Tibial nerve (tissue), 3 donors: ENCODE measurements at regions not wholly inside any gene's neighbourhood (a gene's known extent, or its start where the extent isn't known, plus 50 kb on each side); places are given as distances from the start of the nearest gene placed in this dataset.

ENCODE experiments used
- POLR2A ChIP-seq, 2 donors: fragments of 450-650 bp; IDR thresholded peaks; one replicate each; pipeline ENCODE4 v1.6.1; 2017; ENCODE audit warnings: antibody characterized with exemption in 2 of 2, mild to moderate bottlenecking in 2 of 2, moderate library complexity in 2 of 2
- TF ChIP-seq, protein P1 (sequence below), 5 experiments: fragments of 200-600 bp in 3 of 5; fragments of 450-650 bp in 2 of 5; sonication (generic) in 3 of 5; IDR thresholded peaks; one replicate each; pipeline ENCODE4 v1.5.1; 2016 to 2019; ENCODE audit warnings: antibody characterized with exemption in 5 of 5, mild to moderate bottlenecking in 3 of 5, moderate library complexity in 2 of 5

DNA sequence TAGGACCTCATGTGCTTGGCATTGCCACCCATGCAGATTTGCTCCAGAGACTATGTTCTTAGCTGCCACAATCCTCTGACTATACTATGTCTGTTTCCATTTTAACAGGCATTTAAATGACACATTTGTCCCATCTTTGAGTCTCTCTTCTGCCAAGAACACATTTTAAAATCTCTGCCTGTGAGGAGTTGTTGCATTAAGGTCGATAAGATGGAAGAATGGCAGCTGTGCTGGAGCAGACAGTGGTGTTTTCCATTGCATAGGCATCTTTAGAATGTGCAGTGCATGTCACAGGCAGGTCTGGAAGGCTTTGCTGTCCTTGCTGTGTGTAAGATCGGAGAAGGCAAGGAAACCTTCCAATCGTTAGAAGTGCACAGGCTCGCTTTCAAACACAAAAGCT lies 70.9 kb upstream of the CELF2 start:
- TF ChIP-seq, protein P1, sequence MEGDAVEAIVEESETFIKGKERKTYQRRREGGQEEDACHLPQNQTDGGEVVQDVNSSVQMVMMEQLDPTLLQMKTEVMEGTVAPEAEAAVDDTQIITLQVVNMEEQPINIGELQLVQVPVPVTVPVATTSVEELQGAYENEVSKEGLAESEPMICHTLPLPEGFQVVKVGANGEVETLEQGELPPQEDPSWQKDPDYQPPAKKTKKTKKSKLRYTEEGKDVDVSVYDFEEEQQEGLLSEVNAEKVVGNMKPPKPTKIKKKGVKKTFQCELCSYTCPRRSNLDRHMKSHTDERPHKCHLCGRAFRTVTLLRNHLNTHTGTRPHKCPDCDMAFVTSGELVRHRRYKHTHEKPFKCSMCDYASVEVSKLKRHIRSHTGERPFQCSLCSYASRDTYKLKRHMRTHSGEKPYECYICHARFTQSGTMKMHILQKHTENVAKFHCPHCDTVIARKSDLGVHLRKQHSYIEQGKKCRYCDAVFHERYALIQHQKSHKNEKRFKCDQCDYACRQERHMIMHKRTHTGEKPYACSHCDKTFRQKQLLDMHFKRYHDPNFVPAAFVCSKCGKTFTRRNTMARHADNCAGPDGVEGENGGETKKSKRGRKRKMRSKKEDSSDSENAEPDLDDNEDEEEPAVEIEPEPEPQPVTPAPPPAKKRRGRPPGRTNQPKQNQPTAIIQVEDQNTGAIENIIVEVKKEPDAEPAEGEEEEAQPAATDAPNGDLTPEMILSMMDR (IDR thresholded peaks at IDR 0.05) = no peak
- no peak for TF ChIP-seq POLR2A (IDR thresholded peaks at IDR 0.05)
